HFFc6 (cell line): ENCODE measurements at regions not wholly inside any gene's neighbourhood (a gene's known extent, or its start where the extent isn't known, plus 50 kb on each side); places are given as distances from the start of the nearest gene placed in this dataset.

ENCODE experiments used
- DNase-seq: peaks from one replicate; pipeline ENCODE4 v3.0.0-alpha.2; 2018
- H3K27ac Mint-ChIP-seq: 2 replicates; pipeline ENCODE4 v1.8.0; 2020; ENCODE audit warnings: mild to moderate bottlenecking, mixed read lengths
- H3K27me3 Mint-ChIP-seq: 2 replicates; pipeline ENCODE4 v1.8.0; 2021; ENCODE audit warnings: mild to moderate bottlenecking, moderate library complexity, mixed read lengths; ENCODE audit not compliant: insufficient read depth
- H3K36me3 Mint-ChIP-seq: 2 replicates; pipeline ENCODE4 v1.8.0; 2021; ENCODE audit warnings: low read depth, mixed read lengths
- H3K4me1 Mint-ChIP-seq: 2 replicates; pipeline ENCODE4 v1.8.0; 2020; ENCODE audit warnings: low read depth, mixed read lengths
- H3K4me3 Mint-ChIP-seq: 2 replicates; pipeline ENCODE4 v1.8.0; 2020; ENCODE audit warnings: mild to moderate bottlenecking, moderate library complexity, mixed read lengths
- H3K9me3 Mint-ChIP-seq: 2 replicates; pipeline ENCODE4 v1.8.0; 2020; ENCODE audit warnings: mild to moderate bottlenecking, mixed read lengths
- TF ChIP-seq, protein P1 (sequence below): fragments of 200-600 bp; sonication (generic); IDR thresholded peaks from 2 replicates; pipeline ENCODE4 v1.5.0; 2021; ENCODE audit warnings: antibody characterized with exemption, mild to moderate bottlenecking

DNA sequence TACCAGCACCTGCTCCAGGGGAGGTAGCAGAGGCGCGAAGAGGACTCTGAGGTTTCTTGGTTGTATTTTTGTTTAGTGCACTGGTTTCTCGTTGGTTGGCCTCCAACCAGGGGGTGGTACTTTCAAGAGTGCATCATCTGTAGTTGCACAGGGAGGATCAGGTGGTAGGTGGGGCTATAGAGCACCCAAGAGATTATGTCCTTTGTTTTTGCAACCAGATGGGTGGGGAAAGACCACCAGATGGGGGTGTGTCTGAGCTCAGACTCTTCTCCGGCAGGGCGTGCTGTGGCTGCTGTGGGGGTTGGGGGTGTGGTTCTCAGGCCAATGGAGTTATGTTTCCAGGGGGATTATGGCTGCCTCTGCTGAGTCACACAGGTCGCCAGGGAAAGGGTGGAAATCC lies 254.4 kb upstream of the KLF12 start:
- no peak overlapping the region for H3K4me3 Mint-ChIP-seq
- H3K27me3 Mint-ChIP-seq: peaks cover 15% of the 10 kb centered on the region
- no peaks in the 10 kb centered on the region for H3K36me3 Mint-ChIP-seq
- no peaks in the 10 kb centered on the region for H3K4me1 Mint-ChIP-seq
- TF ChIP-seq, protein P1, sequence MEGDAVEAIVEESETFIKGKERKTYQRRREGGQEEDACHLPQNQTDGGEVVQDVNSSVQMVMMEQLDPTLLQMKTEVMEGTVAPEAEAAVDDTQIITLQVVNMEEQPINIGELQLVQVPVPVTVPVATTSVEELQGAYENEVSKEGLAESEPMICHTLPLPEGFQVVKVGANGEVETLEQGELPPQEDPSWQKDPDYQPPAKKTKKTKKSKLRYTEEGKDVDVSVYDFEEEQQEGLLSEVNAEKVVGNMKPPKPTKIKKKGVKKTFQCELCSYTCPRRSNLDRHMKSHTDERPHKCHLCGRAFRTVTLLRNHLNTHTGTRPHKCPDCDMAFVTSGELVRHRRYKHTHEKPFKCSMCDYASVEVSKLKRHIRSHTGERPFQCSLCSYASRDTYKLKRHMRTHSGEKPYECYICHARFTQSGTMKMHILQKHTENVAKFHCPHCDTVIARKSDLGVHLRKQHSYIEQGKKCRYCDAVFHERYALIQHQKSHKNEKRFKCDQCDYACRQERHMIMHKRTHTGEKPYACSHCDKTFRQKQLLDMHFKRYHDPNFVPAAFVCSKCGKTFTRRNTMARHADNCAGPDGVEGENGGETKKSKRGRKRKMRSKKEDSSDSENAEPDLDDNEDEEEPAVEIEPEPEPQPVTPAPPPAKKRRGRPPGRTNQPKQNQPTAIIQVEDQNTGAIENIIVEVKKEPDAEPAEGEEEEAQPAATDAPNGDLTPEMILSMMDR: no peak
- H3K9me3 Mint-ChIP-seq: no peaks in the 10 kb centered on the region
- no peak overlapping the region for H3K27ac Mint-ChIP-seq
- no peak for DNase-seq

DNA sequence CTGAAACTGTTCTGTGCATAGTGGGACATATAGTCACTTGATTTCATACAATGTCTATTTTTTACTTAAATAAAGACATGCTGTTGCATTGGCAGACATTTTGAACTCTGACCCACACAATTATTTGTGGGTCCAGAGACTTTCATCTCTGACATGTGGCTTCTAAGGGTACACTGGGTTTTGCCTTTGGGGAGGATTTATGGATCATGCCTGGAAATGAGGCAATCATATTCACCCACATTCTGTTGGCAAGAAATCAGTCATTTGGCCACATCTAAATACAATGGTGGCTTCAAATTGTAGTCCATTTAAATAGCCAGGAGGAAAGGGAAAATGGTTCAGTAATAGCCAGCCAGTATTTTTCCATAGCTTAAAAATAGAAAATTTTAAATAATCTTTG lies 238.3 kb upstream of the KLF12 start:
- H3K27me3 Mint-ChIP-seq: peaks cover 2% of the 10 kb centered on the region; the same call in 1 of the 2 replicates
- DNase-seq: no peak
- H3K4me3 Mint-ChIP-seq: no peak overlapping the region

DNA sequence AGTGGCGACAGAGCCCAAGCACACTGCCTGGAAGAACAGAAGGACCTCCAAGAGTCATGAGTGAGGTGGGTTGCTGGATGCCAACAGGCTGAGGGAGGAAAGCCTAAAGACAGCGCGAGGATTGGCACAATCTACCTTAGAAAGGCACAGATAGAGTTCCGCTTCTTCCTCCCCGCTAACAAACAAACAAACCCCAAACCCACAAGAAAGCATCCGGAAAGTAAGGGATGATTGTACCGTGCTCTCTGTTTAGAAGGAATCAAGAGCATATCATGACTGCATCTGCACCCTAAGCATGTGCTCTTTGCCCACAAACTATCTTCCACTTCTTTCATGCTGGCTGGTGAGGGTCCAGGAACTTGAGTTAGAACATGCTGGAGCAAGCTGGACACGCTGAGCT lies 233.0 kb upstream of the KLF12 start:
- TF ChIP-seq, protein P1: no peak
- H3K4me1 Mint-ChIP-seq: no peaks in the 10 kb centered on the region
- peaks cover 8% of the 10 kb centered on the region for H3K27me3 Mint-ChIP-seq
- H3K27ac Mint-ChIP-seq: no peak overlapping the region
- H3K9me3 Mint-ChIP-seq: no peaks in the 10 kb centered on the region
- H3K36me3 Mint-ChIP-seq: no peaks in the 10 kb centered on the region
- no peak for DNase-seq
- H3K4me3 Mint-ChIP-seq: no peak overlapping the region

More for the DNA sequence above, 238.3 kb upstream of the KLF12 start:
- H3K4me1 Mint-ChIP-seq: no peaks in the 10 kb centered on the region
- H3K9me3 Mint-ChIP-seq: no peaks in the 10 kb centered on the region
- no peaks in the 10 kb centered on the region for H3K36me3 Mint-ChIP-seq
- no peak overlapping the region for H3K27ac Mint-ChIP-seq
- TF ChIP-seq, protein P1: no peak

DNA sequence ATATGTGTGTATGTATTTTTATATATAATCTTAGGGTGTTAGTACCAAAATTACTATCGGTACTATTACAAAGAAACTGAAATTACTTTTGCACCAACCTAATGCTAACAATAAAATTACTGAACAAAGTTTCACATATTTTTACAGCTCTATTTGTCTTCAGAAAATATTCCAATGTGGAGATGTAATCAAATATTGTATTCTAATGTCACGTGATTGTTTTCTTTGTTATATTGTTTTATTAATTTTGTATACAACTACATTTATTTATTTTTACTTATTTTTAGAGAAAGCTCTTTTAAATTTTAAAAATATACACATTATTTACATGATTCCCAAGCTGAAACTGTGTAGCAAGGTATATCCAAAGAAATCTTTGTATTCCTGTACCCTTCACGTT lies 227.1 kb upstream of the KLF12 start:
- DNase-seq: no peak
- Mint-ChIP-seq H3K27ac (no peak overlapping the region), H3K36me3 (no peaks in the 10 kb centered on the region), H3K4me3 (no peak overlapping the region), H3K4me1 (no peaks in the 10 kb centered on the region), H3K27me3 (peaks cover 1% of the 10 kb centered on the region), H3K9me3 (no peaks in the 10 kb centered on the region)
- TF ChIP-seq, protein P1: no peak

DNA sequence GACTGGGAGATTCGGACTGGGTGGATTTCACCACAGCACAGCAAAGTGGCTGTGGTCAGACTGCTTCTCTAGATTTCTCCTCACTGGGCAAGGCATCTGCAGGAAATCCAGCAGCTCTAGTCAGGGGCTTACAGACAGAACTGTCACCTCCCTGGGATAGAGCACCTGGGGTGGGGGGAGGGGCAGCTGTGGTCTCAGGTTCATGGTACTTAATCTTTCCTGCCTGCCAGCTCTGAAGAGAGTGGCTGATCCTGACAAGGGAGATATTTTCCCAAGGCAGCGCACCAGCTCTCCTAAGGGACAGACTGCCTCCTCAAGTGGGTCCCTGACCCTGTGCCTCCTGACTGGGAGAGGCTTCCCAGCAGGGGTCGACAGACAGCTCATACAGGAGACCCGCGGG lies 212.8 kb upstream of the KLF12 start:
- no peak for DNase-seq
- Mint-ChIP-seq H3K27me3 (peaks cover 14% of the 10 kb centered on the region), H3K4me3 (no peak overlapping the region), H3K9me3 (peaks cover 11% of the 10 kb centered on the region), H3K36me3 (no peaks in the 10 kb centered on the region), H3K4me1 (no peaks in the 10 kb centered on the region), H3K27ac (no peak overlapping the region)
- TF ChIP-seq, protein P1: no peak

DNA sequence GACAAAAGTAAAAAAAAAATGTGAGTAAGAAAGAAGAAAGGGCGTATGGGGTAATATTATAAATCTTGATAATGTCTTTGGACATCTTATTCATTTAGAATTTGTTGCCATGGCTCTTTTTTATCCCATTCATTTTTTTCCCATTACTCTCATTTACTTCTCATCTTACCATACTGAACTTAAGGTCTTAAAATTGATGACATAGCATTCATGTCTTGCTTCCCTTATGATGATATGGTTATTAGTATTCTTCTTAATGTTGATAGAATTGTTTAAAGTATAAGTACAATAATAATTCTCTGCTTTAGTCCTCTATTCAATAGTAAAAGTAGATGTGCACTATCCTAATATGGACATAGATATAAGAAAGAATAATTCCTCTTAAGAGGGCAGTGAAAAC lies 204.1 kb upstream of the KLF12 start:
- DNase-seq: no peak
- Mint-ChIP-seq H3K9me3 (no peaks in the 10 kb centered on the region), H3K4me1 (no peaks in the 10 kb centered on the region), H3K27ac (no peak overlapping the region), H3K27me3 (peaks cover 4% of the 10 kb centered on the region; the same call in 1 of the 2 replicates), H3K36me3 (no peaks in the 10 kb centered on the region), H3K4me3 (no peak overlapping the region)
- TF ChIP-seq, protein P1: no peak
